CD4-positive, alpha-beta memory T cell (primary cell): ENCODE measurements at regions not wholly inside any gene's neighbourhood (a gene's known extent, or its start where the extent isn't known, plus 50 kb on each side); places are given as distances from the start of the nearest gene placed in this dataset.

Experiments
- CTCF ChIA-PET: fragments of 350-600 bp; sonication (Branson Sonifier 250); formaldehyde crosslinking; loops from one replicate; lab custom pipeline; 2021; ENCODE audit warnings: inconsistent platforms; ENCODE audit not compliant: partially characterized antibody; lab: Charles Lee
- POLR2A ChIA-PET: fragments of 350-600 bp; sonication (Branson Sonifier 250); formaldehyde crosslinking; loops from one replicate; lab custom pipeline; 2021; ENCODE audit not compliant: partially characterized antibody; lab: Charles Lee
- DNase-seq, 5 donors: peaks; one replicate each; pipeline versions ENCODE4 v3.0.0 to v3.0.0-alpha.2; 2020 to 2022; ENCODE audit warnings: mixed read lengths in 1 of 5
- H3K27ac ChIP-seq: one replicate; pipeline ENCODE4 v1.7.0; 2013; ENCODE audit warnings: low read depth, low read length
- H3K27me3 ChIP-seq: 2 replicates; pipeline ENCODE4 v1.7.0; 2013; ENCODE audit warnings: mild to moderate bottlenecking, low read length, moderate library complexity; ENCODE audit not compliant: insufficient read depth
- H3K36me3 ChIP-seq: 2 replicates; pipeline ENCODE4 v1.7.0; 2013; ENCODE audit warnings: mild to moderate bottlenecking, low read length, moderate library complexity; ENCODE audit not compliant: insufficient read depth
- H3K4me1 ChIP-seq: 2 replicates; pipeline ENCODE4 v1.7.0; 2013; ENCODE audit warnings: mild to moderate bottlenecking, low read length, moderate library complexity; ENCODE audit not compliant: insufficient read depth
- H3K4me3 ChIP-seq, 2 donors: one replicate each; pipeline ENCODE4 v1.7.0; 2013; ENCODE audit warnings: low read length in 2 of 2, mild to moderate bottlenecking in 1 of 2
- H3K9me3 ChIP-seq, 2 donors: one replicate each; pipeline ENCODE4 v1.7.0; 2013; ENCODE audit warnings: low read length in 2 of 2, control low read depth in 1 of 2; ENCODE audit not compliant: control insufficient read depth in 1 of 2
- H3K27ac Mint-ChIP-seq, 7 donors: one replicate each; pipeline ENCODE4 v1.8.0; 2020 to 2021; ENCODE audit warnings: mixed read lengths in 7 of 7, mild to moderate bottlenecking in 6 of 7, inconsistent platforms in 3 of 7, moderate library complexity in 3 of 7
- H3K27me3 Mint-ChIP-seq, 2 donors: one replicate each; pipeline ENCODE4 v1.8.0; 2020 to 2021; ENCODE audit warnings: mixed read lengths in 2 of 2
- H3K36me3 Mint-ChIP-seq, 2 donors: one replicate each; pipeline ENCODE4 v1.8.0; 2020 to 2021; ENCODE audit warnings: mixed read lengths in 2 of 2, inconsistent platforms in 1 of 2, mild to moderate bottlenecking in 1 of 2
- H3K4me1 Mint-ChIP-seq, 4 donors: one replicate each; pipeline ENCODE4 v1.8.0; 2020 to 2021; ENCODE audit warnings: mixed read lengths in 4 of 4, mild to moderate bottlenecking in 1 of 4
- H3K4me3 Mint-ChIP-seq, 8 donors: one replicate each; pipeline ENCODE4 v1.8.0; 2020 to 2021; ENCODE audit warnings: mixed read lengths in 8 of 8, mild to moderate bottlenecking in 7 of 8, moderate library complexity in 6 of 8, inconsistent platforms in 3 of 8
- H3K9me3 Mint-ChIP-seq, 8 donors: one replicate each; pipeline ENCODE4 v1.8.0; 2020 to 2021; ENCODE audit warnings: mixed read lengths in 8 of 8, mild to moderate bottlenecking in 5 of 8, inconsistent platforms in 3 of 8, moderate library complexity in 1 of 8
- intact Hi-C: fragments of 100-400 bp; cut with micrococcal nuclease; formaldehyde crosslinking; loops from one replicate; pipeline ENCODE4 v1.15.1; 2023

GRCh38 chr7:12796397-12797127, 109.1 kb downstream of the ARL4A start:
- H3K27ac ChIP-seq, result no peak overlapping the region
- no peaks in the 10 kb centered on the region for H3K36me3 Mint-ChIP-seq
- H3K4me3 ChIP-seq, result no peak overlapping the region
- intact Hi-C loops, result no loop called here
- peak in 1 of 5 donors; percentile 1 for DNase-seq
- H3K4me3 Mint-ChIP-seq, result no peak overlapping the region
- H3K27ac Mint-ChIP-seq, result peak overlapping the region in 1 of 7 donors; percentile 71
- no peaks in the 10 kb centered on the region for H3K27me3 ChIP-seq
- H3K4me1 ChIP-seq, result no peaks in the 10 kb centered on the region
- H3K27me3 Mint-ChIP-seq, result no peaks in the 10 kb centered on the region
- no peaks in the 10 kb centered on the region for H3K9me3 Mint-ChIP-seq
- ChIA-PET CTCF (no interaction called here), POLR2A (no interaction called here)
- peaks cover 0 to 3% of the 10 kb centered on the region in 2 donors for H3K9me3 ChIP-seq
- H3K36me3 ChIP-seq, result no peaks in the 10 kb centered on the region
- H3K4me1 Mint-ChIP-seq, result peaks cover 0 to 2% (median 0%) of the 10 kb centered on the region in 4 donors

GRCh38 chr7:12800486-12800885, 113.1 kb downstream of the ARL4A start:
- Histone ChIP-seq H3K9me3 (no peaks in the 10 kb centered on the region), H3K27me3 (no peaks in the 10 kb centered on the region), H3K4me1 (no peaks in the 10 kb centered on the region), H3K4me3 (no peak overlapping the region), H3K27ac (no peak overlapping the region), H3K36me3 (no peaks in the 10 kb centered on the region)
- intact Hi-C loops, result no loop called here
- H3K27me3 Mint-ChIP-seq, result no peaks in the 10 kb centered on the region
- H3K9me3 Mint-ChIP-seq, result no peaks in the 10 kb centered on the region
- H3K27ac Mint-ChIP-seq, result no peak overlapping the region
- H3K36me3 Mint-ChIP-seq, result no peaks in the 10 kb centered on the region
- H3K4me1 Mint-ChIP-seq, result peaks cover 0 to 2% (median 0%) of the 10 kb centered on the region in 4 donors
- no peak for DNase-seq
- ChIA-PET CTCF (no interaction called here), POLR2A (no interaction called here)
- H3K4me3 Mint-ChIP-seq, result no peak overlapping the region

- no peak overlapping the region for H3K27ac Mint-ChIP-seq
- no peaks in the 10 kb centered on the region for H3K36me3 Mint-ChIP-seq
- no peaks in the 10 kb centered on the region for H3K9me3 Mint-ChIP-seq
- no peak for DNase-seq
- no peaks in the 10 kb centered on the region for H3K27me3 Mint-ChIP-seq
- no peaks in the 10 kb centered on the region for H3K4me1 ChIP-seq
- no peak overlapping the region for H3K4me3 ChIP-seq
- CTCF ChIA-PET, result no interaction called here
- no peak overlapping the region for H3K27ac ChIP-seq
- H3K36me3 ChIP-seq, result no peaks in the 10 kb centered on the region
- H3K4me3 Mint-ChIP-seq, result no peak overlapping the region
- POLR2A ChIA-PET, result no interaction called here
- peaks cover 0 to 2% (median 0%) of the 10 kb centered on the region in 4 donors for H3K4me1 Mint-ChIP-seq
- no peaks in the 10 kb centered on the region for H3K9me3 ChIP-seq
- H3K27me3 ChIP-seq, result no peaks in the 10 kb centered on the region
- intact Hi-C loops, result no loop called here
Observed at GRCh38 chr7:12801107-12801506, 113.7 kb downstream of the ARL4A start.

DNA sequence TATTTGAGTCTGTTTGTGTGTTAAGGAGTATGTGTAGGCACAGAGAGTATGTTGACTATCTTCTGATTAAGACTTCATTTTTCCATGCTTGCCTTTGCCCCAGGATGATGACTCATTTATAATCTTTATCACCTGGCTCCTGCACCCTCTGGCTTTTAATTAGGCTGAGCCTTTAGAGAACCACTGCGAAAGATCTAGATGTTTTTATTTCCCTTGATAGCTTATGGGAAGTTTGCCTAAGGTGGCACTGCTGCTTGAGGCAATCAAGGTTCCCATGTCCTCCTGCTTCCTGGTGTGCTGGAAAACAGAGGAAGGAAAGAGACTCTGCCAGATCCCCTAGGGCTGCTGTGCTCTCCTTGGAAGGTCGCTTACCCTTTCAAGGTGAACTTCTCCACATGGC, 114.6 kb downstream of the ARL4A start:
- Mint-ChIP-seq H3K9me3 (no peaks in the 10 kb centered on the region), H3K27me3 (no peaks in the 10 kb centered on the region), H3K4me1 (no peaks in the 10 kb centered on the region), H3K36me3 (no peaks in the 10 kb centered on the region), H3K4me3 (no peak overlapping the region), H3K27ac (no peak overlapping the region)
- Histone ChIP-seq H3K9me3 (no peaks in the 10 kb centered on the region), H3K4me3 (no peak overlapping the region), H3K4me1 (no peaks in the 10 kb centered on the region), H3K36me3 (no peaks in the 10 kb centered on the region), H3K27ac (no peak overlapping the region), H3K27me3 (no peaks in the 10 kb centered on the region)
- intact Hi-C loops, result no loop called here
- ChIA-PET CTCF (no interaction called here), POLR2A (no interaction called here)
- DNase-seq, result no peak

- H3K27me3 Mint-ChIP-seq, result no peaks in the 10 kb centered on the region
- no peak for DNase-seq
- ChIA-PET CTCF (no interaction called here), POLR2A (no interaction called here)
- Histone ChIP-seq H3K36me3 (no peaks in the 10 kb centered on the region), H3K9me3 (no peaks in the 10 kb centered on the region), H3K4me1 (no peaks in the 10 kb centered on the region), H3K27me3 (no peaks in the 10 kb centered on the region), H3K4me3 (no peak overlapping the region), H3K27ac (no peak overlapping the region)
- no peak overlapping the region for H3K4me3 Mint-ChIP-seq
- no peaks in the 10 kb centered on the region for H3K4me1 Mint-ChIP-seq
- no peak overlapping the region for H3K27ac Mint-ChIP-seq
- H3K9me3 Mint-ChIP-seq, result no peaks in the 10 kb centered on the region
- H3K36me3 Mint-ChIP-seq, result no peaks in the 10 kb centered on the region
- intact Hi-C loops, result no loop called here
Observed at GRCh38 chr7:12803542-12803941, 116.1 kb downstream of the ARL4A start.

DNA sequence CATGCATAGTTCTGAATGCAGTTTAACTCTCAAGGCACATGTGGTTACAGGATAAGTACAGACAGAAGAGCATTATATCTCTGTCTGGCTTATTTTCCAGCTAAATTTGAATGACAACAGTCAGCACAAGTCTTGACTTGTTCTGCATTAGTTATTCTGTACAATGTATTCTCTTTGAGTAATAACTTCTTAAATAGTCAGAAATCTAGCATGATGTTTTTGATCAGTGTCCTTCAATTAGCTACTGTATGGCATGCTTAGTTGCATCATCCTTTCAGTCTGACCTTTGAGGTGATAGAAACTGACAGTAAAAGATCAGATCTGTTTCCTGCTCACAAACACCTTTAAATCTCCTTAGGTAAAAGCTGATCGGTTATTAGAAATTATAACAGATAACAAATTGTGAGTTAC, 118.1 kb downstream of the ARL4A start:
- no peaks in the 10 kb centered on the region for H3K9me3 ChIP-seq
- no peak overlapping the region for H3K4me3 ChIP-seq
- no peaks in the 10 kb centered on the region for H3K4me1 ChIP-seq
- H3K36me3 Mint-ChIP-seq, result no peaks in the 10 kb centered on the region
- H3K27me3 ChIP-seq, result no peaks in the 10 kb centered on the region
- ChIA-PET CTCF (no interaction called here), POLR2A (no interaction called here)
- no peak overlapping the region for H3K27ac ChIP-seq
- H3K27me3 Mint-ChIP-seq, result no peaks in the 10 kb centered on the region
- no peak overlapping the region for H3K4me3 Mint-ChIP-seq
- H3K36me3 ChIP-seq, result no peaks in the 10 kb centered on the region
- intact Hi-C loops, result no loop called here
- no peak overlapping the region for H3K27ac Mint-ChIP-seq
- H3K4me1 Mint-ChIP-seq, result no peaks in the 10 kb centered on the region
- no peak for DNase-seq
- no peaks in the 10 kb centered on the region for H3K9me3 Mint-ChIP-seq

GRCh38 chr7:12805957-12806356, 118.5 kb downstream of the ARL4A start:
- Mint-ChIP-seq H3K4me1 (no peaks in the 10 kb centered on the region), H3K9me3 (no peaks in the 10 kb centered on the region), H3K36me3 (no peaks in the 10 kb centered on the region), H3K27ac (no peak overlapping the region), H3K27me3 (no peaks in the 10 kb centered on the region), H3K4me3 (no peak overlapping the region)
- no peak overlapping the region for H3K4me3 ChIP-seq
- ChIA-PET POLR2A (no interaction called here), CTCF (no interaction called here)
- H3K4me1 ChIP-seq, result no peaks in the 10 kb centered on the region
- no peaks in the 10 kb centered on the region for H3K27me3 ChIP-seq
- intact Hi-C loops, result no loop called here
- H3K9me3 ChIP-seq, result no peaks in the 10 kb centered on the region
- no peaks in the 10 kb centered on the region for H3K36me3 ChIP-seq
- DNase-seq, result no peak
- no peak overlapping the region for H3K27ac ChIP-seq
